Activated T-helper 9 cell treated with anti-CD3 and anti-CD28 coated beads, Interleukin-2, amount 50 U/mL, for 16 hours (primary cell): ENCODE measurements at regions not wholly inside any gene's neighbourhood (a gene's known extent, or its start where the extent isn't known, plus 50 kb on each side); places are given as distances from the start of the nearest gene placed in this dataset.

Experiments
- DNase-seq: peaks from one replicate; pipeline ENCODE4 v3.0.0-alpha.2; 2020; ENCODE audit warnings: low read depth

DNA sequence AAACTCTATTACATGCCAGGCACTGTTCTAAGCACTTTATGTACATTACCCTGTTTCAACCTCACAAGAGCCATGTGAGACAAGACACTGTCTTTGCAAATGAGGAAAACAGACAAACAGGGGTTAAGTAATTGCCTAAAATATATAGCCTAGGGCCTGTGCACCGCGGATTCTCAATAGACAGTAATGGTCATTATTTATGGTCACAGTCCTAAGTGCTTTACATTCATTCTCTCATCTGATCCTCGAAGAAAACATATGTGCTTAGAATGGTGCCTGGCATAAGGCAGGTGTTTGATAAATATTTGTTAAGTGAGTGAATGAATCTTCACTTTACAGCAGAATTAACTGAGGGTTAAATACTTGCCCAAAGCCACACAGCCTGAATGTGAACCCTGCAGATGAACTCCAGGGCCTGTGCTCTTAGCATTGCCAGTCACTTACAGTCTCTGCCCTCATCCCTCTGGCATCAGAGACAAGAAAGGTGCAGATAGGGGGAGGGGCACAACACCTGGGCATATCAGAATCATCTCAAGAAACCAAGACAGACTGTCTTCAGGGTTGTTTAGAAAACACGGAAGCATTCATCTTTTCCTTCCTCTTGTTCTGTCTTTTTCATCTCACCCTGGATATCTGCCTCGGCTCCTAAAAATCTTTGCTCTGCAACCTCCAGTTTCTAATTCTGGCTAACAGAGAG lies 92.8 kb upstream of the SASH1 start:
- no peak for DNase-seq

DNA sequence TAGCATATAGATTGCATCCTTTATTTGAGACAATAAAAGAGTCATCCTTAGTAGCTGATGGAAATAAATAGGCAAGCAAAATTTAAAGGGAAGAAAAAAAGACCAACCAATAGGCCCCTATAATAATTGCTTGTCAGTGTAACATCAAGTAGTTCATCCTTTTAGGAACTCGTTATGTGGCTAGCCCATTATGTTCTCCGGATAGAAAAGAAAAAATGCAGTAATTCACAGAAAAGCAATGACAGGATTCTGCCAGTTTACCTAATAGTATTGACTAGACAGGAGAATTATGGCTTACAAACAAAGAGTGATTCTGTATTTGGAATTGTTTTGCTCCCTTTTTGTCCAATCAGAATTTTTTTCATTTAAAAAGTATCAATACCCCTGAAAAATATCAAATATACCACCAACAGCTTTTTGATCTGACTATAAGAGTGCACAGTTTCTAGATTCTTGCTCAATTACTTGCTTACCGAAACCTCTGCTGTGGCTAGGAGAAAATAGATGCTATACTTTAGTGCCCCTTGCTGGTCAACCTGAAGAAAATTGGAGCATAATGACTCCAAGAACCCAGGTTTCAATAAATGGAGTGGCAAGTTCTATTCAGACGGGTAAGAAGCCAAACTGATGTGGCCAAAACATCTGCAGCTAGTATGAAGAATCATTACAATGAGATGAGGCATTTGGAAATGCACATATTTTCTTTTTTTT lies 91.5 kb upstream of the SASH1 start:
- no peak for DNase-seq

DNA sequence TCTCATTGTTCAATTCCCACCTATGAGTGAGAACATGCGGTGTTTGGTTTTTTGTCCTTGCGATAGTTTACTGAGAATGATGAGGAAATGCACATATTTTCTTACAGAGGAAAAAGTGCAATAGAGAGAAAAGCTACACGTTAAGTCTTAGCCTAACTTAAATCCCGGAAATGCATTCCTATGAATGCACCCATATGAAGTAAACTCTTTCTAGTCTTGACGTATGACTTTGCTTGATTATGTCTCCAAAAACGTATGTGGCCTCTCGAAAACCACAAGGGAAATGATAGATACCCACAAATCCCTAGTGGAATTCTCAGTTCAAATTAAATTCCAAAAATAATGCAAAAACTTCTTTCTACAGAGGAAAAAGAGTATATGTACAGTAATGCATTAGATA lies 90.7 kb upstream of the SASH1 start:
- DNase-seq, result no peak

DNA sequence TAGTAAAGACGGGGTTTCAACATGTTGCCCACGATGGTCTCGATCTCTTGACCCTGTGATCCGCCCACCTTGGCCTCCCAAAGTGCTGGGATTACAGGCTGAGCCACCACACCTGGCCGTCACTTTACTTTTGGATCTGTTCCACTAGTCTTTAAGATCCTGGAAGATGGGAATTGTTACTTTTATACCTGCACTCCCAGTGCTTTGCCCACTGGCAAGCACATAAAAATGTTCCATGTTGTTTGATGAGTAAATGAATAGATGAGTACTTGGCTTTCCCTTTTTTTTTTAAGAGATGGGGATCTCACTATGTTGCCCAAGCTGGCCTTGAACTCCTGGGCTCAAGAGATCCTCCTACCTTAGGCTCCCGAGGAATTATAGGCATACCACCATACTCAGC lies 84.8 kb upstream of the SASH1 start:
- no peak for DNase-seq

DNA sequence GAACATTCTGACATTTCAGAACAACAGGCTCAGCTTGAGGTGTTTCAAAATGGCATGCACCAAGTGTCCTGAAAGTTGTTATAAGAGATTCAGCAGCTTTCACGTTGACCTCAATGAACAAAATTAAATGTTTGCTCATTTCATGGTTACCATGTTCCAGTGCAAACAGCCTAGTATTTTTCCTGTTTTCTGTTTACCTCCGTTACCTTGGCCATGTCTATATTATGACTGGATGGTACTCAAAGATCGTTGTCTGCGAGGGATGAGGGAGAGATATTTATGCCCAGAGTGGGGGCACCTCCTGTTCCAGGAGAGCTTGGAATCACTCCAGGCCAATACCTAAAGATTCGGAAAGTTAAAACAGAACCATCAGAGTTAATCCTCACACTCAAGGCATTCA lies 83.8 kb upstream of the SASH1 start:
- no peak for DNase-seq

DNA sequence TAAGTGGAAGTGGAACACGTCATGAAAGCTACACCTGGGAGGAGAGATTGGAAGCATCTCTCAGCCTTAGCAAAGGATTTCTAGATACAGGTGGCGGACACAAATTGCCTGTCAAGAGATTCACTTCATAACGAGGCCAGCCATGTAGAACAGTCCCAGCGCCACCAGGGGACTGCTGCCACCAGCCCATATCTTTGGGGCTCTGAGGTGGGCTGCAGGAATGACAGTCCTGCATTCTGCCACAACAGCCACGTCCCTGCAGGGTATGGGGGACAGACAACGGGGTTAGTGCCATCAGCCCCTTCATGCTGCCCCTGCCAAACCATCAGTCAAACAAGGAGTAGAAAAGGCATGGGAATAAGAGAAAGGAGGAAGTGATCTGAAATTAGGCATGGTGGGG lies 81.2 kb upstream of the SASH1 start:
- DNase-seq, result no peak

DNA sequence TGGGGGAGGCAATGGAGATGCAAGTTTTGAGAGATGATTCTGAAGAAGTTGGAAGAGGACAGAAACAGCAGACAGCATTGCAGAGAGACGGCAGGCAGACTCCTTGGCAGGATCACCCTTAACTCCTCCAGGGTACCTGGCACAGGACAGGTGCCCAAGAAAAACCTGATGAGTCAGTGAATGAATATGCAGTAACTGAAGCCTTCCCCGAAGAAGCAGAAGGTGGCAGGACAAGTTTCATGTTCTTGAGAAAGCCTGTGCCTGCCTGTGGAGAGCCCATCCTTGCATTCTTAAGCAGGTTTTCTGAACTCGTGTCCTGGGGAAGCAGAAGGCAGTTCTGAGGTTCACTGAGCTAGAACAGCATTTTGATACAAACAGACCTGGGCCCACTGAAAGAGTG lies 79.6 kb upstream of the SASH1 start:
- DNase-seq, result no peak

DNA sequence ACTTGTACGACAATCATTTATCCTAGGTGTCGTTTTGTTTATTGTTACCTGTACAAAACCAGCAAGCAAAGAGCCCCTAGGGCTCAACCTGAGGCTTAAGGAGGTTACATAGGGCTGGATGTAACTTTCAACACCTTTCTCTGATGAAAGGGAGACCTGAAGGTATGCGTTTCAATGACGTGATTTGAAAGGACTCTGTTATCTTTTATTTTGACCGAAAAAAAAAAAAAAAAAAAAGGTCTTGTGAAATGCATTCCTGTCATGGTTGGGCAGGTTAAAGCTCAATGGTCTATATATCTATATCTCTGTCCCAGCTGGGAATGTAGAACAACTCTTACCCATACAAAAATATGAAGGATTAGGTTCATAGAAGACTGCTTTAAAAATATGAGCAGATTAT lies 78.7 kb upstream of the SASH1 start:
- DNase-seq, result no peak

DNA sequence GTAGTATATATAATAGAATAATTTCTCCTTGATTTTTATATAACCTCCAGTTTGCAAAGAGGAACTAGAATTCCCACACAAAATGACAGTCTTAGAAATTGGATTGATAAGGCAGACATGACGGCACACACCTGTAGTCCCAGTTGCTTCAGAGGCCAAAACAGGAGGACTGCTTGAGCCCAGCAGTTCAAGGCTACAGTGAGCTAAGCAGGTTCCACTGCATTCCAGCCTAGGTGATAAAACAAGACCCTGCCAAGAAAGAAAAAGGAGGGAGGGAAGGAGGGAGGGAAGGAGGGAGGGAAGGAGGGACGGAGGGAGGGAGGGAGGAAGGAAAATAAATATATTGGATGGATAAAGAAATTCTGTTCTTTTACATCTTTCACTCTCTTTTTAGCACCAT lies 77.6 kb upstream of the SASH1 start:
- no peak for DNase-seq

DNA sequence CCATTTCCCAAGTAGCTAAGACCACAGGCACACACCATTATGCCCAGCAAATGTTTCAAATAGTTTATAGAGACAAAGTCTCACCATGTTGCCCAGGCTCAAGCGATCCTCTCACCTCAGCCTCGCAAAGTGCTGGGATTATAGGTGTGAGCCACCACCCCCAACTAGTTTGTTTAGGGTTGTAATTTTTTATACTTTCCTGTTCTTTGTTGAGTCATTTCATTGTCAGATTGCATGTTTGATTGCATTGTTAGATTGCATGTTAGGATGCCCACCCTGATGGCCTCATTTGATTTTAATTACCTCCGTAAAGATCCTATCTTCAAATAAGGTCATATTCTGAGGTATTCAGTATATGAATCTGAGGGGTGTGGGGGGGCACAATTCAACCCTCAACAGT lies 73.3 kb upstream of the SASH1 start:
- no peak for DNase-seq

DNA sequence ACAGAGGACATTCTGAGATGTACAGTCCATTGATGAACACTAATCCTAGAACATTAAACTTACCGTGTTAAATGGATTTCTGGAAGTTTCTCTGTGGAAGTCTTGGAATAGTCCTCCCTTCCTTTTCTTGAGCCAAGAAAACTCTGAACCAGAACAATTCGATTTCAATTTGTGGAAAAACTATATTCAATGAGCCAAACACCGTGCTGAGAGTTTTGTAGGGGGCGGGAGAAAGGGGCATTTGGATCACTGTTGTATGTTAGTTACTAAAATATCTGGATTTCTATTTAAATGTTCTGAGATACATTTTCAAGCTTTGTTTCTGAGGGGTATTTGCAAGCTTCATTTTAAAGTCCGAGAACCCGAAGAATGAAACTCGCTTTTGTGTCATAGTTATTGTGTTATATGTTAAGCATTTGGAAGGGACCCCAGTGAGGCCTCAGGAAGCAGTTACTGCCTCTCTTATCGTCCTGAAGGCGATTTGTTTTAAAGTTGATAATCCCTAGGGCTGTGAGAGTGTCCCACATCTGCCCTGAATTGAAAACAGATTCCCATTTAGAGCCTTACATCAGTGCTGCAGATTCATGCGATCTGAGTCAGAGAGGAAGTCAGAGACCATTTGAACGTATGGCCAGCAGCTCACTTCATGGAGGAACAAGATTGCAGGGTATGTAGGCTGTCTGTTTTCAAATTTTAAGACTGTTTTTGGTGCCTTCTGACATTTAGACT lies 70.8 kb upstream of the SASH1 start:
- no peak for DNase-seq

DNA sequence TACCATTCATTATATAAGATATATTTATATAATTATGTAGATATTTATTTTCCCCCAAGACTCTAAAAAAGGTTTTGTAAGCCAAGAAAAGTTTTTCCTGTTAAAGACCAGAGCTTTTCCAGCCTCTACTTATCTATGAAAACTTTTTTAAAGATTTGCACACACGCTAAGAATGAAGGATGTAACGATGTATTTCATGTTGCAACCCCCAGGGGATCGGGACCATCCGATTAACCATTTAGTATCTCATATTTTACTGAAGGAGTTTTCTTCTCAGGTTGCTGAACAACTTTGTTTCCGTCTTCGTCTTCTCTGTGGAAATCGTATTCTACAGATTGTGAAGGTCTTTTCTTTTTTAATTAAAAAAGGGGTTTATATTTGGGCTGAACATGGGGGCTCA lies 70.0 kb upstream of the SASH1 start:
- no peak for DNase-seq

DNA sequence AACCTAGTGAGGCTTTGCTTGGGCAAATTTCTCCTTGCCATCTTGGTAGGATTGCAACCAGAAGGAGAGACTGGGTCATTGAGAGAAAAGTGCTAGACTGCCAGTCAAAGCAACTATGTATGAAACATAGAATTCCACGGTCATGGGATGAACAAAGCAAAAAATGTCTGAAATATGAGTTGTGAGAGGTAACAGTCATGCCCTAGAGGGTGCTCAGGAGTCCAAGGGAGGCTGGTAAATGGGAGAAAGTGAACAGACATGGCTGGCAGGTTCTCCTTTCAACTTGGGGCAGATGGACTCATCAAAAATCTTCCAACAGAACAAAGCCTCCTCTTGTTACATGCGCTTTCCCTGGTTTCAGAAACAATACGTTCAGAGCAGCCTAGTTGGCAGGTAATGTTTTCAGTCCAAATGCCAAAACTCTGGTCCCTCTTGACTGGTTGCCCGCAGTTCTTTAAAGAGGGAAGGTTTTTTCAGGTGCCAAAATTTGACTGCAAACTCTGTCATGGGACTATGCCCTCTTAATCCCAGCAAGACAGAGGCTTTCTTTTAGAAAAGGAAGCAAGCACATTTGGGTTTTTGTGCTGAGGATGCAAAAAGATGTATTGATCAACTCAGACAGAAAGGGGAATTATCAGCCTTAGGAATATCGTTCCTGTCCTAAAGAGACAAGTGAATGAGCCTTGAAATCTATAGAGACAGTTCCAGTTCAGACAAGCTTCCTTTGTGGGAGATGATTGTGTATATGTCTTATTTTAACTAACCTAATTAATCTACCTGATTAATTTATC lies 68.5 kb upstream of the SASH1 start:
- DNase-seq, result no peak

DNA sequence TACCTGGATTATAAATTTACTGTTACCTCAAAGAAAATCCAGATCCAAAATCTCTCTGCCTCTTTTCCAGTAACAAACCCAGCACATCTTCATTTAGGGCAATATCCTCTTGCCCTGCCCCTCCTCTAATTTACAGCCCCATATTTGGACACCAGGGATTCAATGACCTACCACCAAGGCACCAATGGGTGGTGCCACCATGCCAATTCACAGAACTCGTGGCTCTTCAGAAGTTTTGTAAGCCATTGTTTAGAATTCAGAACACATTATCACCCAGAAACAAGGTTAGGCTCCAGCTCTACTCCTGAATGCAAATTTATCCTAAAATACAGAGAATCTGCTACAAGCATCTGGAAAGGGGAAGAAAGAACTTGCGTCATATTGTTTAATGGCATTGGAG lies 67.8 kb upstream of the SASH1 start:
- no peak for DNase-seq

DNA sequence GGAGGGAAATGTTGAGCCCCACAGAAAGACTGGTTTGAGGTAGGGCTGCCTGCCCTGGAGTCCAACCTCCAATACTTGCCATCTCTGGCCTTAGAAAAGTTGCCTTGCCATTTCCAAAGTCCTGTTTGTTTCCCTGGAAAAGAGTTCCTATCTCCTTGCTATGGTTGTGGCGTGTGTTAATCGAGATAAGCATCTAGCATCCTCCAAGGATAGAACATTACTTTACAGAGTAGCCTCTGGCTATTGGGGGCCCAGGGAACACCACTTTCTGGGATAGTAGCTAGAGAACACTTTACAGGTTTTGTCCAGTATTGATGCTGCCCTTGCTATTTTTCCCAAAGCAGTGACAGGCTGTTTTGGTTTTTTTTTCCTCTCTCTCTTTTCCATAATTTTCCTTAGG lies 57.4 kb upstream of the SASH1 start:
- no peak for DNase-seq

DNA sequence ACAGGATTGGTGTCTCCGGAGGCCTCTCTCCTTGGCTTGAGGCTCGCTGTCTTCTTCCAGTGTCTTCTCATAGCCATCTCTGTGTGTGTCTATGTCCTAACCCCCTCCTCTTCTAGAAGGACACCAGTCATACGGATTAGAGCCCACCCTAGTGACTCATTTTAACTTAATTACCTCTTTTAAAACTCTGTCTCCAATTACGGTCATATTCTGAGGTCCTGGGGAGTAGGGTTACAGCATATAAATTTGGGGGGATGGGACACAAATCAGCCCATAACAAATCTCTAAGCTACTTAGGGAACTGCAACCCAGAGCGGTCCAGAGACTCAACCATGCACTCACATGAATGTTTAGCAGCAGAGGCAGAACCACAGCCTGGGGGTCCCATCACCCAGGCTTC lies 56.1 kb upstream of the SASH1 start:
- DNase-seq, result no peak

DNA sequence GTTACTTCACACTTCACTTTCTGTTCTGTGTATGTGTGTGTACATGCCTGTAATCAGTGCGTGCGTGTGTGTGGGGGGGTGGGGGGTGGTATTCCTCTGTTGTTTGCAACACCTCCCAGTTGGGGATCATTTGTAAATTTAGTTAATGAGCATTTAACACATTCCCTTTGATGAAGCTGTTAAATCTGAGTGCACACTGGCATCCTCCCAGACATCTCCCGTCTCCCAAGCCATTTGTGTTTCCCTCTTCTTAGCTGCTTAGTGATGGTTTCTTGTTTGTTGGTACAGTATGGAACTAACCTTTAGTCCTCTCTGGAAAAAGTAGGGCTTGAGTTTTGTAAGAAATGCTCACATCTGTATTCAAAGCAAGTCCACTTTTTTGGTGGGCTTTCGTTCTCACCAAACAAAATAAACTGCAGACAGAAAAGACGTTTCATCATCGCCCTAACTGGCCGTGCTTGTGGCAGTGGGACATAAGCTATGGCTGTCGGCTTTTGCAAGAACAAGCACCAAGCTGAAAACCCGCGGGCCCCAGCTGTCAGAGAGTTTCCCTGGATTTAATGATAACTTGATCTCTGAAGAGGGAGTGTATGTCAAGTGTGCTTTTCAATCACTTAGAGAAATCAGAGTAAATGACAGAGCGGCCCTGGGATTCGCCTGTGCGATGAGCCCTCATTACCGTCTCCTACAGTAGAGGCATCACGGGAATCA lies 54.9 kb upstream of the SASH1 start:
- no peak for DNase-seq

DNA sequence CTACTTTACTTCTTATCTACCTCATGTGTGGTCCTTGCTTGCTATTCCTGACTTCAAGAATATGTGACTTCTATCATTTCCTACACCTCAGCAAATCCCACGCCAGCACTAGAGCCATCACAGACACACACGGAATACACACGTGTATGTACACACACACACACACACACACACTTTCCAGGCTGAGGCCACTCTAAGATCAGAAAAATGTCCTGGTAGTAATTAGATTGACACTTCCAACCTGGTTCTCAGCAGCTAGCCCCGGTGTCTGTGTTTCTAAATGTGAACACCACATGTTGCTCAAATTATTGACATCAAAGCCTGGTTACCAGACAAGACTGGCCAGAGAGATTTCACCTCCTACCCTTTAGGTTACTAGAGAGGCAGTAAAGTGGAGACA lies 54.1 kb upstream of the SASH1 start:
- DNase-seq, result no peak

DNA sequence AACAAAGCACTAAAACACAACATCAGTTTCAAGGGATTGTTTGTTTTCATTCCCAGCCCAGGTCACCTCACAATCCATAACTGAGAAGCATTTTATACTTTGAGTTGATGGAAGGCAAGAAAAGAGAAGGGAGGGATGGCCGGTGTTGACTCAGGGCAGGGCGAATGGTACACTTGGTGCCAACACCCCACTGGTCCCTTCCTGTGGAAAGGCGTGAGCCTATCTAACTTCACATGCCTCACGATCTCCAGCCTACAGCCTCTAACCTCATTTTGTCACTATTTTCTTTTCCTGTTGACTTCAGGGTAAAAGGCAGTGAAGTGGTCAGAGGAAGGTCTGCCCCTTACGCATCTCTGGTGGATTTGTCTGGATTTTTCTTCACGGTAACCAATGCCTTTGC lies 53.5 kb upstream of the SASH1 start:
- DNase-seq, result no peak

DNA sequence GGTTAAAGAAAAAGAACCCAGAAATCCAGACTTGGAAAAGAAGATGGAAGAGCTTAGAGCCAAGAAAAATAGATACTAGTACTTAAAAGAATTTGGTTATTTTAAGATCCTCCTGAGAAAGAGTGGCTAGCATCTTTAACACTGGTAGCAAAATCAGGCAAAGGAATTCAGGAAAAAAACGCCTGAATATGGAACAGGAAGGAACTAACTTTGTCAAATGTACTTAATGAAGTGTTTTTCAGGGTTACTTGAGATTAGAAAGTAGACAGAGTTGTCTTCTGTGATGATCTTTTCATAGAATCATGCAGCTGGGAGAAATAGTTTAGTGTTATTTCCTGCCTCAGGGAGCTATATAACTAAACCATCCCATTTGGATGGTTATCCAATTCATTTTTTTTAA lies 50.8 kb upstream of the SASH1 start:
- no peak for DNase-seq
